GM21737 (cell line): ENCODE measurements at regions not wholly inside any gene's neighbourhood (a gene's known extent, or its start where the extent isn't known, plus 50 kb on each side); places are given as distances from the start of the nearest gene placed in this dataset.
"Not testable (repeated sequence)": the region's sequence is repeated elsewhere in the genome, so short reads cannot be mapped to it uniquely, and the experiment has no call there.

ENCODE experiments used
- ATAC-seq: cut with Tn5 transposase; IDR thresholded peaks from one replicate; pipeline ENCODE4 v1.9.1; 2021; ENCODE audit warnings: mild to moderate bottlenecking, moderate library complexity; ENCODE audit not compliant: unreplicated experiment

DNA sequence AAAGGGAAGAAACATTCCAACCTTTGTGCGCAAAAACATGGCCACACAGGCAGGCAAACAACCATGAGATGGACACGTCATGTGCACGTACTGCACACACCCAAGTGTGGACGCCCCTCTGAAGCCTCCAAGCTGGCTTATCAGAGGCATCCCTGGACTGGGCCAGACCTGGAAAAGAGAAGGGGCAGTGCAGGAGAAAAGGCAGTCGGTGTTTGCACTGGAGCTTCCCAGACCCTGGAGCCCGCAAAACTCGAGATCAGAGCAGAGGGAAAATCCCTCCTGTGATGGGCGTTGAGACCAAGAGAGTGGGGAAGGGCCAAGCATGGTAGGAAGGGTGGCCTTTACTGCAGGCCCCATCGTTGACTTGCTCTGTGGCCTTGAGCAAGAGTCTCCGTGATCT lies 269.5 kb downstream of the CYRIA start:
- ATAC-seq: no peak

- ATAC-seq: no peak
Observed at GRCh38 chr2:16395601-16396000, 270.0 kb downstream of the CYRIA start.

GRCh38 chr2:16394986-16395550 lies 270.6 kb downstream of the CYRIA start:
- no peak for ATAC-seq

DNA sequence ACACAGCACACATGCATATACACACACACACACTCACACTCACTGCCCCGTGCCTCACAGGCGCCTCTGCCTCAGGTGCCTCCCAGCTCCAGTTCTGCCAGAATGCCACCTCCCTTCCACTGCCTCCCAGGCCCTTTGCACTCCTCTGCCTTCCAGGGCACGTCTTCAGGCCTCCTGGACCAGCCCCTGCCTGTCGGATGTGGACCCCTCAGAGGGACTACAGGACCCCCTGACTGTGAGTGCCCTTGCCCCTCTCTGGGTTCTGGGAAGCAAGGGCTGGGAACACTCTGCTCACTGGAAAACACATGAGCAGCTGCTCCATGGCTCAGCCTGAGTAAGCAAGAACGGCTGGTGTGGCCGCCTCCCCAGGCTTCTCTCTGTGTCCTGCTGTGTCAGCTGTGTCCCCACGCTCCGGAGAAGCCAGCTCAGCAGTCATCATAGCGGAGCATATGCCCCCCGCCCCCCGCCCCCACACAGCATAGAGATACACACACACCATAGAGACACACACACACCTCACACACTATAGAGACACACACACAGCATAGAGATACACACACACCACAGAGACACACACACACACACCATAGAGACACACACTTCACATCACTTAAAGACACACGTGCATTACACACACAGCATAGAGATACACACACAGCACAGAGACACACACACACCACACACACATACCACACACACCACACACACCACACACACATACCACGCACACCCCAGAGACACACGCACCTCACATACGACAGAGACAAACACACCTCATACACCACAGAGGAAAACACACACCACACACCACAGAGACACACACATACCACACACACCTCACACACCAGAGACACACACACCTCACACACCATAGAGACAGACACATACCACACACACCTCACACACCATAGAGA lies 271.3 kb downstream of the CYRIA start:
- ATAC-seq: no peak

DNA sequence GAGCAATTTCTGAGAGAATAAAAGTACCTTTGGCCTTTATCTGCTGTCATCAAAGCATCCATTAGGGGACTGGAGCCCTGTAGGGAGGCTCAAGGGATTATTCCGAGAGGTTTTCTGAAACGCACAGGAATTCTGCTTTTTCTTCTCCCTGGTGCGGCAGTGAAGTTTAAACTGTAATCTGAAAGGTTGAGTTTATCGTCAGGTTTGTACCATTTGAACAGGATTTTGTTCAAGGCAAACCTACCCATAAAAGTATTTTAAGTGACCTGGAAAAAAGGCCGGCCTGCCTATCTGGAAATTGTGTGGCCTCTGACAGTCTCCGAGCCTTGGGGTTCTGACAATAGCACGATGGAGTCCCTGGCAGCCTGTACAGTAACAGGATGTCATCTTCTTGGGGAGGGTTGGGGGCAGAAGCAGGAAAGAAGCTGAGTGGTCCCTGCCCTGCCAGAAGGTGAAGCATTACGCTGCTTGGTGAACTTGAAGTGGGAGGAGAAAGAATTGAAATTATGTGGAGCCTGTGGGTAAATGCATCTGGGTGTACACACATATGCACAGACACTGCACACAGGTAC lies 272.0 kb downstream of the CYRIA start:
- no peak for ATAC-seq

GRCh38 chr2:16392647-16393499 lies 272.8 kb downstream of the CYRIA start:
- ATAC-seq: no peak

GRCh38 chr2:16391986-16392385 lies 273.6 kb downstream of the CYRIA start:
- ATAC-seq: no peak

GRCh38 chr2:16390561-16390960 lies 275.1 kb downstream of the CYRIA start:
- no peak for ATAC-seq

GRCh38 chr2:16389611-16390010 lies 276.0 kb downstream of the CYRIA start:
- no peak for ATAC-seq

DNA sequence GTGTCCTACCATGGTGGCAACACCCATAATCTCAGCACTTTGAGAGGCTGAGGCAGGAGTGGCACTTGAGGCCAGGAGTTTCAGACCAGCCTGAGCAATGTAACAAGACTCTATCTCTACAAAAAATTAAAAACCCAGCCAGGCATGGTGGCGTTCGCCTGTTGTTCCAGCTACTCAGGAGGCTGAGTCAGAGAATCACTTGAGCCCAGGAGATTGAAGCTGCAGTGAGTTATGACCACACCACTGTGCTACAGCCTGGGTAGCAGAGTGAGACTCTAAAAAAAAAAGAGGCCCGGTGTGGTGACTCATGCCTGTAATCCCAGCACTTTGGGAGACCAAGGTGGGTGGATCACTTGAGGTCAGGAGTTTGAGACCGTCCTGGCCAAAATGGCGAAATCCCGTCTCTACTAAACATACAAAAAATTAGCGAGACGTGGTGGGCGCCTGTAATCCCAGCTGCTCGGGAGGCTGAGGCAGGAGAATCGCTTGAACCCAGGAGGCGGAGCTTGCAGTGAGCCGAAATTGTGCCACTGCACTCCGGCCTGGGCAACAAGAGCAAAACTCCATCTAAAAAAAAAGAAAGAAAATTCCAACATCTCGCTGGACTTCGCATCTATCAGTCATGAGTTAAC lies 277.3 kb downstream of the CYRIA start:
- not testable (repeated sequence) for ATAC-seq

DNA sequence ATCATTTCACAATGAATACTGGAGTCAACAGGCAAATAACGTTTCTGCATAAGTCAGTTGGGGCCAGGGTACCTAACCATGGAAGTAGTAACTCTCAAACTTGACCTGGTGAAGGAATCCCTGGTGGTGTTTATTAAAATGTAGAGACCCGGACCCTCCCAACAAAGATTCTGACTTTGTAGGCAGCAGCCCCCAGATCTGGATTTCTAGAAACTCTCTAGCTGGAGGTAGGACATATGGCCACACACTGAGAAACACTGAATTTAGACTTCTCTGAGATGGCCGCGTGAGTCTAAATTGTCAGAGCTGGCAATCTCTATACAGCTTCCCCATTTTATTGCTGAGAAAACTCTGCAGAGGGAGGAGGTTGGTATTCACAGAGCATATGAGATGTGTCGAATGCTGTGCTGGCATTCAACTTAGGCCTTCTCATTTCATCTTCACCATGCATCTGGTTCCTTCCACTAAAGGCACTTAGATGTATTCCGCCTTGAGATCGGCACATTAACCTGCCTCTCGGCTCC lies 278.1 kb downstream of the CYRIA start:
- ATAC-seq: no peak

DNA sequence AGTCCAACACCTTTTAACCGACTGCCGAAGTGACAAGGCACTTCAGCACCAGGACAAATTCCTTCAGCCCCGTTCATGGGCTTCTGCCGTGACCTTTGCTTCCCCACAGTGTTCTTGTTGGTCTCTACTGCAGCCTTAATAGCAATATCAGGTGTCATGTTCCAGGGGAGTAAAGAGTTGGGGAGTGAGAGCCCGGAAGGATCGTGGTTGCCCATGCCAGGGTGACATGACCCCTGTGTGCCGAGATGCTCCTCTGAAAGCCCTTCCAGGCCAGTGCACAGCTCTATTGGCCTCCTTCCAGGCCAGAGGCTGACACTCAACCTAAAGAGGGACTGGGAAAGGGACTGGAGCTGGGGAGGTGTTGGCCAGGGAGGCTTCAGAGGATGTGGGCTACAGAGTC lies 279.2 kb downstream of the CYRIA start:
- ATAC-seq: no peak

GRCh38 chr2:16386031-16386430 lies 279.6 kb downstream of the CYRIA start:
- no peak for ATAC-seq

- ATAC-seq: no peak
Observed at GRCh38 chr2:16385341-16385740, 280.3 kb downstream of the CYRIA start.

- no peak for ATAC-seq
Observed at GRCh38 chr2:16383411-16383810, 282.2 kb downstream of the CYRIA start.

- ATAC-seq: no peak
Observed at GRCh38 chr2:16382451-16382850, 283.2 kb downstream of the CYRIA start.

- no peak for ATAC-seq
Observed at GRCh38 chr2:16381511-16381910, 284.1 kb downstream of the CYRIA start.

DNA sequence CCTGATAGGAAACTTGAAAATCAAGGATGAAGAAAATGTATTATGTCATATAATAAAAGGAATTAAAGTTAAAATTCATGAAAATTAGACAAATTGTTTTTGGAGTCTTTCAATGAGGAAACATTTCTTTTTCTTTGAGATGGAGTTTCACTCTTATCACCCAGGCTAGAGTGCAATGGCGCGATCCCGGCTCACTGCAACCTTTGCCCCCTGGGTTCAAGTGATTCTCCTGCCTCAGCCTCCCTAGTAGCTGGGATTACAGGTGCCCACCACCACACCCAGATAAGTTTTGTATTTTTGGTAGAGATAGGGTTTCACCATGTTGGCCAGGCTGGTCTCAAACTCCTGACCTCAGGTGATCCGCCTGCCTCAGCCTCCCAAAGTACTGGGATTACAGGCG lies 285.7 kb downstream of the CYRIA start:
- not testable (repeated sequence) for ATAC-seq

DNA sequence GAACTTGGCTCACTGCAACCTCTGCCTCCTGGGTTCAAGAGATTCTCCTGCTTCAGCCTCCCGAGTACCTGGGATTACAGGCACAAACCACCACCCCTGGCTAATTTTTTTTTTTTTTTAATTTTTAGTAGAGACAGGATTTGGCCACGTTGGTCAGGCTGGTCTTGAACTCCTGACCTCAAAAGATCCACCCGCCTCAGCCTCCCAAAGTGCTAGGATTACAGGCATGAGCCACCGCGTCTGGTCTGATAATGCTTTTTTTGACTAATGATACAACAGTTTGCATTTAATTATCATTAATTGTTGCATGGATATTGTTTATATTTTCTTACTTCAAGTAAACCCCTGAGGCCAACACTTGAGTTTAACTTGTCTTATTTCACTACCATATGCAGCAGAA lies 286.6 kb downstream of the CYRIA start:
- ATAC-seq: not testable (repeated sequence)

DNA sequence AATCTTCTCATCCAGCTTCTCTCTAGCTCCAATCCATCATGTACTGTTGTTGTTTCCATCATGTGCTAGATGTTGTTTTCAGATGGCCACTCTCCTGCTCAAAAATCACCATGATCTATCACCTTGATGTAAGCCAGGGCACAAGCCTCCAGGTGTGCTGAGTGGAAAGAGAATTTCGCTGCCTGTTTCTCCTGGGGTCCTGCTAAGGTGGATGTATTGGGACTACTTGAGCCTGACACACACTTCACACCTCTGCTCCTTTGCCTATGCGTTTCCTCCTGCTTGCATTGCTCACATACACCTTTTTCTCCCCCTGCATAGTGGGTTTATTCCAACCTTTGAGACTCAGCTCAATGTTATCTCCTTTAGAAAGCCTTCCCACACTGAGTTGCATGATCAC lies 287.6 kb downstream of the CYRIA start:
- no peak for ATAC-seq
